ENCODE measurements at regions not wholly inside any gene's neighbourhood (a gene's known extent, or its start where the extent isn't known, plus 50 kb on each side); places are given as distances from the start of the nearest gene placed in this dataset.

GRCh38 chr3:147312786-147313280, 93.5 kb downstream of the ZIC4 start:
- no peak overlapping the region for H4K8ac ChIP-seq (ENCODE audit: low read depth in 2 of 2, low read length in 2 of 2)
- no peak for TF ChIP-seq MXI1 (IDR thresholded peaks at IDR 0.05; ENCODE audit: borderline replicate concordance, low read depth, low read length)
- no peak for TF ChIP-seq POLR2A (IDR thresholded peaks at IDR 0.05; ENCODE audit: low read depth, low read length)
- no peak for TF ChIP-seq SMC3 (IDR thresholded peaks at IDR 0.05; ENCODE audit: low read depth, low read length)
- TF ChIP-seq MAFK (IDR thresholded peaks at IDR 0.05; ENCODE audit: low read depth, low read length): no peak
- no peak for TF ChIP-seq RAD21 (IDR thresholded peaks at IDR 0.05; ENCODE audit: low read length)
- no peak for TF ChIP-seq CHD1 (IDR thresholded peaks at IDR 0.05; ENCODE audit: low read depth, low read length)
- no peak for TF ChIP-seq NFE2L2 (IDR thresholded peaks at IDR 0.05; ENCODE audit: low read depth, low read length)
- TF ChIP-seq RCOR1 (IDR thresholded peaks at IDR 0.05; ENCODE audit: insufficient replicate concordance, low read length): no peak
- TF ChIP-seq, protein P1, sequence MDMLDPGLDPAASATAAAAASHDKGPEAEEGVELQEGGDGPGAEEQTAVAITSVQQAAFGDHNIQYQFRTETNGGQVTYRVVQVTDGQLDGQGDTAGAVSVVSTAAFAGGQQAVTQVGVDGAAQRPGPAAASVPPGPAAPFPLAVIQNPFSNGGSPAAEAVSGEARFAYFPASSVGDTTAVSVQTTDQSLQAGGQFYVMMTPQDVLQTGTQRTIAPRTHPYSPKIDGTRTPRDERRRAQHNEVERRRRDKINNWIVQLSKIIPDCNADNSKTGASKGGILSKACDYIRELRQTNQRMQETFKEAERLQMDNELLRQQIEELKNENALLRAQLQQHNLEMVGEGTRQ (IDR thresholded peaks at IDR 0.05; ENCODE audit: low read depth, low read length): no peak
- H3K27ac ChIP-seq (ENCODE audit: insufficient read depth, low read length): no peak overlapping the region
- H3K9me1 ChIP-seq (ENCODE audit: insufficient read depth, low read length): no peaks in the 10 kb centered on the region
- in situ Hi-C loops (cut with MboI; ENCODE audit: low sequenced_read_pairs): no loop called here
- H4K91ac ChIP-seq (ENCODE audit: insufficient read depth, low read depth, low read length): no peak overlapping the region
- H4K5ac ChIP-seq (ENCODE audit: low read depth, low read length): no peak overlapping the region
- 0% methylated on average over 1 of the region's 2 CpGs; no CpG with 5 or more reads in 1 of the 2 experiments for WGBS, 2 experiments (ENCODE audit: extremely low coverage in 2 of 2, insufficient read length in 1 of 2)
- no peak overlapping the region for H2AFZ ChIP-seq (replicated peaks; ENCODE audit: low read length, poor library complexity)
- H2BK5ac ChIP-seq (ENCODE audit: low read depth, low read length, poor library complexity, severe bottlenecking): no peak overlapping the region
- H3K36me3 ChIP-seq (ENCODE audit: control insufficient read depth, insufficient read depth, low read length): no peaks in the 10 kb centered on the region
- ATAC-seq (ENCODE audit: low read depth): no peak
- no peak overlapping the region for H3K4me2 ChIP-seq (ENCODE audit: low read depth, low read length)
- ChIA-PET POLR2A (ENCODE audit: unreplicated experiment) (no interaction called here), CTCF (no interaction called here)
- H2BK120ac ChIP-seq (ENCODE audit: low read depth, low read length): no peak overlapping the region
- H2AK5ac ChIP-seq (ENCODE audit: low read depth, low read length): no peak overlapping the region
- no peak for DNase-seq
- H3K27me3 ChIP-seq (ENCODE audit: control insufficient read depth, insufficient read depth, low read length): no peaks in the 10 kb centered on the region
- no peak overlapping the region for H3K4me3 ChIP-seq (ENCODE audit: insufficient read depth, low read depth, low read length)
- H3K9ac ChIP-seq (ENCODE audit: low read depth, low read length): no peak overlapping the region
- no peak overlapping the region for H3K4ac ChIP-seq (ENCODE audit: low read depth, low read length)
- no peaks in the 10 kb centered on the region for H3K9me3 ChIP-seq (ENCODE audit: control insufficient read depth, insufficient read depth, low read length)
- no TSS peak for BruUV-seq (replicated peaks)
- H4K20me1 ChIP-seq (ENCODE audit: insufficient read depth, low read length): no peaks in the 10 kb centered on the region
- dilution Hi-C loops (cut with HindIII; ENCODE audit: low sequenced_read_pairs, unreplicated experiment): no loop called here
- H3K79me1 ChIP-seq (ENCODE audit: low read depth in 1 of 2, low read length in 2 of 2): no peaks in the 10 kb centered on the region
- no peak overlapping the region for H3K23ac ChIP-seq (ENCODE audit: low read depth, low read length)
- H3K4me1 ChIP-seq (ENCODE audit: control insufficient read depth, insufficient read depth, low read length): peaks cover 2% of the 10 kb centered on the region; the same call in 1 of the 2 replicates
- H2BK15ac ChIP-seq (ENCODE audit: low read depth, low read length): no peak overlapping the region
- no peak overlapping the region for H3K56ac ChIP-seq (ENCODE audit: extremely low read depth, insufficient read depth, low read length)
- no peak overlapping the region for H2BK20ac ChIP-seq (ENCODE audit: low read depth, low read length)
- no peak overlapping the region for H2AK9ac ChIP-seq (replicated peaks; ENCODE audit: low read depth, low read length, poor library complexity)
- no peak overlapping the region for H3K18ac ChIP-seq (ENCODE audit: low read depth, low read length)
- no peak overlapping the region for H3K14ac ChIP-seq (replicated peaks; ENCODE audit: low read depth, low read length)
- intact Hi-C loops (cut with micrococcal nuclease): no loop called here
